ENCODE measurements at regions not wholly inside any gene's neighbourhood (a gene's known extent, or its start where the extent isn't known, plus 50 kb on each side); places are given as distances from the start of the nearest gene placed in this dataset.

DNA sequence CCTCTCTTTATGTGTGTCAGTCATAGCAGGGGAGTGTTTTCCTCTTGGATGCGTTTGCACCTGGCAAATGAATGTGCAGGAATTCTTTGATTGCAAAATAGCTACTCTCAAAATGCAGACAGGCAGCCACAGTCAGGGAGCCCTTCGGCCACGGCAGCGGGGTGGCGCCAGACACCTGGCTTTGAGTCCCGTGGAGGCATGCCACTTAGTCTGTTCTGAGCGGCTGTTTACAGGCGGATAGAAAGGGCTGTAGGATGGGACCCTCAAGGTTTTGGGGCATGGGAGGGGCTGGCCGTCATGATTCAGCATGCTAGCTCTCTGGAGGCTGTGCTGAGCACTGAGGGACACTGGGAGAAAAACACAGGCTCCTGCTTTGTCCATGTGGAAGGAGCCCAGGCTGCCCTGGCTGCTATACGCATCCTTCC is 117.1 kb downstream of the SLC25A47 start:
- peak; percentile 34 to 64 for DNase-seq

DNA sequence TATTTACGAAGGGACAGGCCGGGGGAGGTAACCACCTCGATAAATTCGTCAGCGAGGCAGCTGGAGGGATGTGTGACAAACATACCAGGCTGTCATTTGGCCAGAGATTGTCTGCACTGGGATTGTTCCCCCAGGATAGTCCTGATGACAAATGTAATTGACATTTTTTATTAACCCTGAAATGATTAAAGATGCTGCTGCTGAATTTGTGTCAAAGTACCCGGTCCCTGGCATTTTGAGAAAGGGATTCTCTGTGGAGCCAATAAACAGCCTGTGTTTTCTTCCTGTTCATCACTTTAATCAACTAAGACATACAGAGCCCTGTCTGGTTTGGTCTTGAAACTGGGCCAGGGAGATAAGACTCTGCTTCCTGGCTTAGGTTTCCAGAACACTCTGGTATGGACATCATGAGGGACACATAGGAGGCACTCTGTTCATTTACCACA is 117.6 kb downstream of the SLC25A47 start:
- DNase-seq = no peak

DNA sequence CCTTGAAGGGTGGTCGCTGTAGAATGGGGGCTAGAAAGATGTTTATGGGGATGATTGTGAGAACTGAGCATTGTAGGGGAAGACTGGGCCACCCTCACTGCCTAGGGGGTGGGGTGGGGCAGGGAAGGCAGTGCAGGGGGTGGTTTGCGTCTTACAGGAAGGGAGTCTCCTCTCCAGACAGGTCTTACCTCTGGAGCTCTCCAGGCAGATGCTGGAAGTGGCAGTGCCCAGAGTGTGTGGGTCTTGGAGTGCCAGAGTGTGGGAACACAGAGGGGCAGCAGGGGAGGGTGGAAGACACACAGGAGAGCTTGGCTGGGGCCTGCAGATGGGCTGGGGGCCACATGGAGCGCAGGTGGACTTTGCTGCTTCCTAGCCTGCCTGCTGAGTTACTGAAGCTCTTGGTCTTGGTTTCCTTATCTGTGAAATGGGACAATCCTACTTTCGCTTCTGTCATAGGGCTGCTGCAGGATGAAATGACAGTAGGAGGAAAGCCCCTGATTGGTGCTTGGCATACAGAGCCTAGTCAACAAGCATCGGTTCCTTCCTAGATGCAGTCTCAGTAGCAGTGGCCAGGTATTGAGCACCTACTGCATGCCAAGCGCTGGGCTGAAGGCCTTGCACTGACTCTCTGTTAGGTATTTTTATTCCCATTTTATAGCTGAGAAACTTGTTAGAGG is 118.3 kb downstream of the SLC25A47 start:
- no peak for DNase-seq

DNA sequence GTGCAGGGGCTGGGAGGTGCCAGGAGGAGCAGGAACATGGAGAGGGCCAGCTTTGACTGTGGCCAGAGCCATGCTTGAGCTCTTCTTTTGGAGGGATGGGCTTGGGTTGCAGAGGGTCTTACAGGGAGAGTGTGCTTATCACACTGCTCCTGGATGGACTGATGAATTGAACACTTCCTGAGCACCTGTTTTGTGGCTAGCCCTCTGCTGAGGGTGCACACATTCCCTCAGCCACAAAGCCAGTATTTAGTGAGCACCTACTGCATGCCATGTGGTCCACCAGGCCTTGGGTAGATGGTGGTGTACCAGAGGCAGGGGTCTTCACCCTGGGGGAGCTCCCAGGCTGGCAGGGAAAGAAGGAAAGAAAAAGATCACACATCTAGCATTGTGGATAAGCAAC is 118.9 kb downstream of the SLC25A47 start:
- no peak for DNase-seq

DNA sequence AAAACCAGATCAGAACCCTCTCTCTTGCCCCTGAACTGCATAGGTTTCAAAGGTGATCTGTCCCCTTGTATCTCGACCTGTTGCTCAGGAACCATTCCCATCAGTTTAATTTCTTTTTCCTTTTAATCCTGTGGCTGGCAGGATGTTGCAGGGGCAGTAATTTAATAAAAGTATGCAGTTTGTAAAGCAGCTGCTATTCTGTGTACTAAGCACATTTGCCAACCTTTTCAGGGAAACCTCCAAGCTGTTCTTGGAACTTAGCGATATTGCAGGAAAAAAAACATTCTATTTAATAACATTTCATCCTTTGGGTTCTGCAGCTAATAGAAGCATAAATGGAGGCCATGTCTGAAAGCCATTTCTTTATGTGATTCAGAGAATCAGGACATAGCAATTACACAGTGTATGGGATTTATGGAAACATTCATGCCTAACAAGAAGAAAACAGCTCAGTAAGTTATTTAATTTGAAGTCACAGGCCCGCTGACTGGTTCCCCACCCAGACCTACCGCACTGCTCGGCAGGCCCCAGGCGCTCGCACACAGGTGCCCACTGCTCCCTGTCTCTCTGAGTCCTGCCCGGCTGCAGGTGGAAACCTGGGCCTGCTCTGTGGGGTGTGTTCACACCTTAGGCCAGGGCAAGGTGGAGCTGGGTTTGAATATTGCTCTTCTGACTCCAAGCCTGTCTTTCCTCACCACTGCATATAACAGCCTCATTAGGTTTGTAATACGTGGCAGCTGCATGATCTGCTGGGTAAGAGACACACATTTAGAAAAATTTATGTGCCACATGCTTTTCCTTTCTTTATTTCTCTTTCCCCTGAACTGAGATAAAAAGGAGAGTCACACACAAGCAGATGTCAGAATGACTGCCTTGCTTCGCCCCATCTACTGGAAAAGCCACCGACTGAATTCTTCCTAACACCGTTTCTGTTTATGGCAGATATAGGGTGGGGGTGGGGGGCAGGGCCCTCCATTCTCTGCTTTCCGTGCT is 119.7 kb downstream of the SLC25A47 start:
- no peak for DNase-seq

DNA sequence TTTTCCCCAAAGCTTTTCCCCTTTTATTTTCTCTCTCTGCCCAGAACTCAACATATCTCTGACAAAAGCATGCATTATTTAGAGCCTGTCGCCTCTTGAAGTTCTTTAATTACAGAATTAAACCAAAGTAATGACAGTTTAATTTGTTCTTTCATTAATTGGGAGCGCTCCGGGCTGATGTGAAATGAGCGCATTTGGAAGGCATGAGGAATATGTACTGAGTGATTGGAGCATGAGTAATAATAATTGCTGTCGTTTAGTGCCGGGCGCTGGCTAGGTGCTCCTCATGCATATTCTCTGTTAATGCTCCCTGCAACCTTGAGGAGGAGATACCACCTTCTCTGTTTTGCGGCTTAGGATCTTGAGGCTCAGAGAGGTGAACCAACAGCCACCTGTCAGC is 120.5 kb downstream of the SLC25A47 start:
- DNase-seq = no peak

DNA sequence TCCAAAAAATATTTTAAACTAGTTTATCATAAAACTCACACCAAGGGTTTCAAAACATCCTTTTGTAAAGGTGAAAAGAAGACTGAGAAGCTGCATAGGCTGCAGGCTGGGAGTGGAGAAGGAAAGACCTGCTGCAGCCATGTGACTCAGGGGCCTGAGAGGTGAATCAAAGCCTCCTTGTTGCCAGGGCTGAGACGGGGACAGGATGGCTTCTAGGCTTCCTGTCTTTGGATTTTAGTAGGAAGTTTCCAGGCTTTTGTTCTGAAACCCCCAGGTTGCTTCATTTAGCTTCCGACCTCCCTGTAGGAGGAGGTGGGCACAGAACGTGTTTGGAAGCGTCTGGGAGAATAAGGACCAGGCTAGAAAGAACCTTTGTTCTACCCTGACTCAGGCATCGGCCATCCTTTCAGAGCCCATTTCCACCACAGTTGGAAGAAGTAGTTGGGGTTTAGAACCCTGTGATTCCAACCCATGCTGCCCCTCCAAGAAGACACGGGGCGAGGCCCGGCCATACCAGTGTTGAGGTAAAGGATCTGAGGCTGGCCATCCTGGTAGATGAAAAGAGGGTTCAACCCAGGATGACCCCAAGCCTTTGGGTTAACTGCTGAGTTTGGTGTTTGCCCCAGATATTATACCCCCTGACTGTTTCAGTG is 122.4 kb downstream of the SLC25A47 start:
- DNase-seq = no peak

DNA sequence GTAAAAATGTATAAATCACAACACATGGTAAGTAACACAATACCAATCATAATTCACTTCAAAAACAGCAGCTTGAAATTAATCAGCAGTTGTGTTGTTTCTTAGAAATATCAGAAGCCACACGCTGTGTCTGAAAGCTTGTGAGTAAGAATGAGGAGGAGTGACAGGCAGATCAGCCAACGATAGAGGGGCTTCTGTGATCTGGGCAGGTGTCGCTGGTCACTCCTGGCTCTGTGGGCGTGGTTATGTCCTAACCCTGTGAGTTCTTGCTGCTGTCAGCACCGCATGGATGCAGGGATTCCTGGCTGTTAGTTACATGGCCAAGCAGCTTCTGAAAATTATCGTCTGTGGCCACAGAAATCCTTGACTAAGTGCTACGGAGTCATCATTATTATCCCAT is 123.4 kb downstream of the SLC25A47 start:
- no peak for DNase-seq

DNA sequence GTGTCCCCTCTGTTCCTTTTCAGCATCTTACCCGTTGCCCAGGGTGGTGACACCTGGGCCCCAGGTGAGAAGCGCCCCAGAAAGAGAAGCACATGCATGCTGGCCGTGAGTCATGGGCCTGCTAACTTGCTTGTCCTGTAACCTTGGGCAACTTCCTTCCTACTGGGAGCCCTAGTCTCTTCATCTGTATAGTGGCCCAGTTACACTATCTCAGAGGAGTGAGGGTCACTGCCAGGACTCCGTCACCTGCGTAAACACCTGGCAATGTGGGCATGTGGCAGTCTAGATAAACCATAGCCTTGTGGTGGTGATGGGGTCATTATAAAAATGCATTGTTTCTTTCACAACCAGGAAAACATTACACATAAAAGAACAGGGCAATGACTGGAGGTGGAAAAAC is 125.2 kb downstream of the SLC25A47 start:
- no peak for DNase-seq

DNA sequence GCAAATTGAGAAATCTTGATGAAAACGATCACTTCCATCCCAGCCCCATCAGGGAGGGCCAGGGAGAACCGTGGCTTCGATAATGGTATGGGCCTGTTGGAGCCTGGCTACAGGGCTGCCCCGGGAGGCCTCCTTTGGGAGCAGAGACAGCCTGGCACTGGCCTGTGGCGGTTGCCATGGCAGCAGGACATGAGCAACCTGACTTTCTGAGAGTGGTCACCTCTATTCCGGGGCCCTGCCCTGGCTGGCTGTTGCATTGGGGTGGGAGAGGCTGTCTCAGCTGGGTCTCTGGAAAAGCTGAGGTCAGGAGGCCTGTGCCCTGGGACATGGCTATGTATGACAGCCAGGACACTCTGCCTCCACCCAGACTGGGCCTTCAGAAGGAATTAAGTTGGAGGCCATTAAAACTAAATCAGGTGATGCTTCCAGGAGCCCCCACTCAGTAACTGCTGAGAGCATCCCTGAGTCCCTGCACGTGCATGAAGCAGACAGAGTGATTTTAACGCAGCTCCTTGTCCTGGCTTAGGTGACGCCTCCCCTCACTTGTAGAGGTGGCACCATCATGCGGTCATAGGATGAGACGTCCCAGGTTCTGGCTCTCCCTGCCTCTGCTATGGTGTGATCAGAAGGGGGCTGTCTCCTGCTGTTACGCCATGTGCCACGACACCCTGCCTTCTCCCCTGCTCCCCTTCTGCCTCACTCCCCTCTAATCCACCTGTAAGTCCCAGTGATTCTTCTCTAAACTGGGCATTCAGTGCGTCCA is 126.3 kb downstream of the SLC25A47 start:
- no peak for DNase-seq

DNA sequence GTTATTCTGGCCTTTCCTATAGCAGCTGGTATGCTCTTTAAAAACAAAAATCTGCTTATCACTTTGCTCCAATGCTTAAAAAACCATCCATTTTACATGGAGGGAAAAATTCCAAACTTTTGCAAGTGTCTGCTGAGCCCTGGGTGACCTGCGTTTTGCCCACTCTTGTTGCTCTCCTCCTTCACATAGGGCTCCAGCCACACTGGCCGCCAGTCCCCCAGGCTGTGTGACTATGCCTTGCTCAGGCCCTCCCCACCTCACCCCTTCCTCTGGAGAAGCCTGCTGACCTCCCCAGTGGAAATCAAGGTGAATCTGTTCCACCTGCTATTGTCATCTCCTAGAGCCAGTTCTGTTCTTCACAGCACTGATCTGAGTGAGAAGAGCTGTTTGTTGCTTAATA is 126.9 kb downstream of the SLC25A47 start:
- no peak for DNase-seq

DNA sequence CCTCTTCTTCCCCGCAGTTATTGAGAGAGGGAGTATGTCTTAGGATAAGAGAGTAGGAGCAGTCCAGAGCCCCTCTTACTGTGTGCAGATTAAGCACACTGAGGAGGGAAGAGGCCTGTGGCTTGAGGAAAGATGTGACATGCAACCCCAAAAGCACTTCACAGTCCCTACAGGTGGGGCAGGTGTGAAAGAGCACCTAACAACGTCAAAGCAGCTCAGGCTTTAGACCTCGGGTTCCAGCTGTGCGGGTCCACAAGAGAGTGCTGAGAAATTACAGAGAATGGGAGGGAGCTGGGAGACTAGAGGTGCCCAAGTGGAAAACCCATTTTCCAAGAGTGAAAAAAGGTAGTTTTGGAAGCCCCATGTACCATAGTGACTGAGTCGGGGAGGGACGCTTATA is 127.6 kb downstream of the SLC25A47 start:
- no peak for DNase-seq

DNA sequence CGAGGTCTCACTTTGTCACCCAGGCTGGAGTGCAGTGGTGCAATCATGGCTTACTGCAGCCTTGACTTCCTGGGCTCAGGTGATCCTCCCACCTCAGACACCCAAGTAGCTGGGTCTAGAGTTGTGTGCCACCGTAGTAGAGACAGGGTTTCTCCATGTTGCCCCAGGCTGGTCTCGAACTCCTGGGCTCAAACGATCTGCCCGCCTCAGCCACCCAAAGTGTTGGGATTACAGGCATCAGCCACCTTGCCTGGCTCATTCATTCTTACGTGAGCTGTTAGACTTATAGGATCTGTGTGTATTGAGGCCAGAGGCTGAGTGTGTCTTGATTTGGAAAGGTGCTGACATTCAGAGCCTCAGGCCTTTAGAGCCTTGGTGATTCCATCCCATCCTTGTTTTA is 128.1 kb downstream of the SLC25A47 start:
- no peak for DNase-seq

DNA sequence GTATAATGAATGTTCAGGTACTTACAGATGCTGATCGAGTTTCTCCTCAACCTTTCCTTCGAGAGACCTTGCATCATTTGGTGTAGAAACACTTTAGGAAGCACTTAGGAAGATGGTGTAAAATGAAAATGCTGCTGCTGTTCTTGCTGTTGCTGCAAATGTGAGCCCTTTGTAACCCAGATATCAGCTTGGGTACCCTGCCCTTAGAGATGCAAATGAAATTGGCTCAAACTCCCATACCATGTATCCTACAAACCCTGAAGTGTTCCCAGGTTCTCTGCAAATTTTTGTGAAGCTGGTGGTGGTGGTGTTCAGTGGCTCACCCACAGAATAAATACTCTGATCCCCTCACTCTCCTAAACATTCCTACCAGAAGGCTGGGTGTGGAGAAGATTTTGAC is 130.8 kb downstream of the SLC25A47 start:
- no peak for DNase-seq

DNA sequence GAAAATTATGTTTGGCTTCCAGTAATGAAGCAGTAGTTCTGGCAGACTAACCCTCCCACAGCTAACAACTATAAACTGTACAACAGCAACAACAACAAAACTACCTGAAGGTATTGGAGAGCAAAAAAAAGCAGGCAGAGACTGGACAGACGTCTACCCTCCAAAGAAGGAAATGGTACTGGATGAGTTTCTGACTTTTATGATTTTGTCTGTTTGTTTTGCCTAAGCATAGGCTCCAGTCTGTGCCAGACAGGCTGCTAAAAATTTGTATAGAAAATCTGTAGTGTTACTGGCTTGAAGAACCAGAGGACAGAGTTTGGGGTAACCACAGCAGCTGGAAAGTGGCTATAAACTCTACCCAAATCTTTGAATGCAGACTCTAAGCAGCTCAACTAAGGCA is 131.3 kb downstream of the SLC25A47 start:
- DNase-seq = no peak

DNA sequence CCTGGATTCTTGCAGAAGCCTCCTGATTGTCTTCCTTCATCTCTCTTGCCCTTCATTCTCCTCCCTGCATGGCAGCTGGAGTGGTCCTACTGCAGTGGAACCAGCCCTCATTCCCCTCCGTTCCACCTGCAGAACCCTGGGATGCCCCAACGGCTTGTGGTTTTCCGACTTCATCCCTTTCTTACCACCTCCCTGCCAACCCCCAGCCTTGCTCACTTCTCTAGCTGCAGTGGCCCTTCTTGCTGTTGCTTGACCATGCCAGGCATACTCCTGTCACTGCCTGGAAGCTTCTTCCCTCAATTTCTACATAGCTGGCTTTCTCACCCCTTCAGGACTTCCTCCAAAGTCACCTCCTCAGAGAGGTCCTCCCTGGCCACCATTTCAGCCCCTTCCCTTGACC is 123.3 kb downstream of the BEGAIN start:
- no peak for DNase-seq

DNA sequence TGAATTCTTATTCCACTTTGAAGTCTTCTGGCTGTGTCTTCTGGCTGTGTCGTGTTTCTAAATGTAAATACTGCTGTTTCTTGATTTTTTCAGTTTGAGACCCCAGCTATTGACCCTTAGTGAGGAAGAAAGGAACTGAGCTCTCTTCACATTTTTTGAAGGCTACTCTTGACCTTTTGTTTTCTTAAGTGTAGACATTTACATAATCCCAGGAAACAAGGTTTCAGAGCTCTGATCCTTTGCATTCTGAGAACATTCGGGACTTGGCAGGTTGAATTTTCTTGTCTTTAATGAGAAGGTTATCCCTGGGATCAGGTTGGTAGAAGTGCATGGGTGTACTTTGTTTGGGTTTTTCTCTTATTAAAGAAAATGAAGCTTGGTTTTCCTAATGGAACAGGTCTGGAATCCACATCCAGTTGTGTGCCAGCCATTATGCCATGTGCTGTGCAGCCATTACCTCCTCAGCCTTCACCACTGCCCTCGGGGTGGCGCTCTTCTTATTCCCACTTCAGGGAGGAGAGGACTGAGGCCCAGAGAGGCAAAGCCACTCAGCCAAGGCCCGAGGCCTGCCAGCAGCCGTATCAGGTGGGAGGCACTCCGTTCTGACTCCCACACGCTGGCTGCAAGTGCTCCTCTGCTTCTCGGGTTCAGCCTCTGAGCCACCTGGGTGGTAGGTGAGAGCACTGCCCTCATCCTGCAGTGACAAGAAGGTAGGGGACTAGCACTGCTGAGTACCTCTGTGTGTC is 120.9 kb downstream of the BEGAIN start:
- DNase-seq = no peak

DNA sequence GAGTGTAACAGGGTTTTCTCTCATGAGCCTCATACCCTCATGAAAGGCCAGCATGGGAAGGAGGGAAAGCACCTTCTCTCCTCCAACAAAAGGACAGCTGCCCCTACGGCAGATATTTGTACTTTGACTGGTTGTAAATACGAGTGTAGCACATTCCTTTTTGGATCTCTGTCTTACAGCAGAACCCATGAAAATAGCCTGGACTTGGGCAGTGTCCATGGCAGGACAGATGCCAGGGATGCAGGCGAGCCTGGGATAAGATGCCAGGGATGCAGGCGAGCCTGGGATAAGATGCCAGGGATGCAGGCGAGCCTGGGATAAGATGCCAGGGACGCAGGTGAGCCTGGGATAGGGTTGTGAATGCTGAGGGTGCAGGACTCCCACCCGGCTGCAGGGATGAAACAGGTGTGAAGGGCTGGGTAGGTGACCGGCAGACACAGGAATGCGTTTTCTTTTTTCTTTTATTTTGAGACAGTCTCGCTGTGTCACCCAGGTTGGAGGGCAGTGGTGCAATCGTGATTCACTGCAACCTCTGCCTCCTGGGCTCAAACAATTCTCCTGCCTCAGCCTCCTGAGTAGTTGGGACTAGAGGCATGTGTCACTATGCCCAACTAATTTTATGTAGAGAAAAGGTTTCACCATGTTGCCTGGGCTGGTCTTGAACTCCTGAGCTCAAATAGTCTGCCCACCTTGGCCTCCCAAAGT is 120.0 kb downstream of the BEGAIN start:
- no peak for DNase-seq

DNA sequence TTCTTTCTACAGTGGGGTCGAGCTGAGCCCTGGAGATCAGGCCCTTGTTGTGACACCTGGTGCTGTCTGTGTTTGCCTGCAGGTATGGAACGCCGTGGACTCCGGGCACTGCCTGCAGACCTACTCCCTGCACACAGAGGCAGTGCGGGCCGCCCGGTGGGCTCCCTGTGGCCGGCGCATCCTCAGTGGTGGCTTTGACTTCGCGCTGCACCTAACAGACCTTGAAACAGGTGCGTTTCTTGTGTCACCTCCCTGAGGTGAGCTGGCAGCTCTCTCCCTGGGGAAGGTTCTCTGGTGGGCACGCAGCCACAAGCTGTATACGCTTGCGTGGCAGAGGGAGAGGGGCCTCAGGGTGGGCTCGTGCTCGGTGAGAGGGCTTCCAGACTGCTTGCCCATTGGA is 119.3 kb downstream of the BEGAIN start:
- no peak for DNase-seq

DNA sequence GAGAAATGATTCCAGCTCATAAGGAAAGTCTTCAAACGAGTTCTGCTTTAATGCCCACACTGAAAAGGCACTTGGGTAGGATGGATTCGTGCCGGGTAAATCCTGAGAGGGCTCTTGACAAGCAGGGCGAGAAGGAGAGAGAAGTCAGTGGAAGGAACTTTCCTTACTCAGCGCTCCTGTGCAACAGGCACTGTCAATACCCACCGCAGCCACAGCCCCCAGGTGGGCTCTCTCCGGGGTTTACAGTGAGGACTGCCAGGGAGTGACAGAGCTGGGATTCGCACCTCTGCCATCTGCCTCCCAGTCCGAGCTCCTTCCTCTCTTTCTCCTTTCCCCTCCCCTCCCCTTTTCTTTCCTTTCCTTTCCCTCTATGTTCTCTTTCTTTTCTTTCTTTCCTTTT is 118.7 kb downstream of the BEGAIN start:
- no peak for DNase-seq
